GM13977 (cell line): ENCODE measurements at regions not wholly inside any gene's neighbourhood (a gene's known extent, or its start where the extent isn't known, plus 50 kb on each side); places are given as distances from the start of the nearest gene placed in this dataset.
A peak's percentile ranks its signal among the peaks of the same experiment; 100 is the strongest.

Experiments used
- DNase-seq: peaks from one replicate; pipeline ENCODE4 v3.0.0; 2012; ENCODE audit warnings: low spot score
- CTCF ChIP-seq: IDR thresholded peaks from 2 replicates; pipeline ENCODE4 v1.5.1; 2012; ENCODE audit warnings: mild to moderate bottlenecking, control low read depth; ENCODE audit not compliant: insufficient read depth; ENCODE audit errors: extremely low read depth, missing control alignments
- in situ Hi-C: fragments of 300-500 bp; cut with MboI; formaldehyde crosslinking; loops from one replicate; pipeline ENCODE4 v1.12.0; 2022; ENCODE audit warnings: low sequenced_read_pairs, low pct_unique_long_range_greater_than_20kb, mixed read lengths, inconsistent platforms; ENCODE audit not compliant: unreplicated experiment

DNA sequence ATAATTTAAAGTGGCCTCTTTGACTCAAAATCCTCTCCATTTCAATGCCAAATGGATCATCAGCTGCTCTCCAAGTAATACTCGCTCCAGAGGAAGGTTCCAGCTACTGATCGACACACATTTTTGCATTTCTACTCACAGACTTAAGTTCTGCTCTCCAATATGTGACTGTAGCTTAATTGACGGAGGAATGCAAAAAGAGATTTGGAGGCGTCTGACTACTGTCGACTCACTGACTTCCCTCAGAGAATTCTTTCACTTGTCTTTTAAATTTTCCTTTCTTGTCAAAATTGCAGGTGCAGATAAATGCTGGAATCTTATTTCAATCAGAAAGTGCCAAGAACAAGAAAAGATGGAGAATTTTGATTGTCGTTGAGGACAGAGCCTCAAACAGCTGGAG lies 84.1 kb upstream of the PAPOLG start:
- in situ Hi-C loops, result no loop called here
- TF ChIP-seq CTCF, result no peak
- no peak for DNase-seq

DNA sequence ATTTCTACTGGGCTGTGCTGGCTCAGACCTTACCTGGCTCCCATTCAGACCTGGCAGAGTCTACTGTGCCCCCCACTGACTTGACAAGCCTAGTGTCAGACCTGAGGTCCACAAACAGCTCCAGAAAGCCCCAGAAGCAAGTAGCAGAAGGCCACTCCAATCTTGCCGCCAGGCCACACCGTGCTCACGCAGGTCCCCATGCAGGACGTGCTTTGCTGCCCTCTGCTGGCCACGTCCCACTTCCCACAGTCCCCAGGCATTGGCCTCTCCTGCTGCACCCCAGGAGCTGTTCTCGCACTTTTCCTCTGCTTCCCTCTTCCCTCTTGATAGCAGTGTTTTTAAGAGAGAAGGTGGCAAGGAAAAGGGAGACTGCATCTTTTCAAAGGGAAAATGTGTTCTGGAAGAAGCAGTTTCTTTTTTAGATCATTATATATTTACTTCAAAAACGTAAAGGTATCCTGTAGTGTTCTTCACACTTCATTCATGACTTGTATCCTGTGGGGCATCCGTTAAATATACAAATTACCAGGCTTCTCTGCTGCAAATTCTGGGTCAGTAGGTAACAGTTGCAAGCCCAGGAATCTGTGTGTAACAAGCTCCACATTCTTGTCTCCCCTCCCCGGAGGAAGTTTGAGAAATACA lies 81.4 kb upstream of the PAPOLG start:
- peak; percentile 98 for TF ChIP-seq CTCF
- in situ Hi-C loops, result no loop called here
- DNase-seq, result peak; percentile 82

DNA sequence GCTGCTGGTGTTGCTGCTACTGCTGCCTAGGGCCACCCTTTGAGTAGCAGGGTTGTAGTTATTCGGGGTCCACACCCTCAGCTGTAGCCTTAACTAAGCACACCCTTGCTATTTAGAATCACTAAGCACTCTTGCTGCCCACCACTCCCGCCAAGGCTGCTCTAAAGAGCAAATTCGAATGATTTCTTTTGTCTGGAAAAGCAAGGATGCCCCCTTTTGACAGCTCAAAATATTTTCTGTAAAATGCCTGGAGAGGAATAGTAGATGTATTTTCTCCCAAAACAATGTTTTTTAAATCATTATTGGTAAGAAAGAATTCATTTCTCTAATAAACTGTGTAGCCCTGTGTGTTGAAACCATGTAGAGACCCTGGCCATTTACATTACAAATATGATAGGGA lies 80.8 kb upstream of the PAPOLG start:
- in situ Hi-C loops, result no loop called here
- no peak for DNase-seq
- TF ChIP-seq CTCF, result no peak

GRCh38 chr2:60676706-60677330 lies 79.2 kb upstream of the PAPOLG start:
- DNase-seq, result no peak
- in situ Hi-C loops, result no loop called here
- no peak for TF ChIP-seq CTCF

DNA sequence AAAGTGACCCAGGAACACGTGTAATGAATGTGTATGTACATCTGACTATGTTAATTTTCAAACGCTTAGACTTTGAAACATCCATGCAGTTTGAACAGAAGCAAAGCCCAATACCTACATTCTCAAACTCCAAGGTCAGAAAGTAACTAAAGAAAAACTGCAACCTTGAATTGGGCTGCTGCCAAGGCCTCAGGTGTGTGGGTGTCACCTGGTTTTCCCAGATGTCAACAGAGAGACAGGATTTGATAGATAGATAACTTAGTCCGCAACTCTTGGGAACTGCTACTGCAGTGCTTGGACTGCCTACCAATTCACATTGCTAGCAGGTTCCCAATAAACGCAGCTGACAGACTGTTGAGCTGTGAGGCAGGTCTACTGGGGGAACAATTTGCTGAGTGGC lies 78.7 kb upstream of the PAPOLG start:
- DNase-seq, result no peak
- TF ChIP-seq CTCF, result no peak
- in situ Hi-C loops, result no loop called here

DNA sequence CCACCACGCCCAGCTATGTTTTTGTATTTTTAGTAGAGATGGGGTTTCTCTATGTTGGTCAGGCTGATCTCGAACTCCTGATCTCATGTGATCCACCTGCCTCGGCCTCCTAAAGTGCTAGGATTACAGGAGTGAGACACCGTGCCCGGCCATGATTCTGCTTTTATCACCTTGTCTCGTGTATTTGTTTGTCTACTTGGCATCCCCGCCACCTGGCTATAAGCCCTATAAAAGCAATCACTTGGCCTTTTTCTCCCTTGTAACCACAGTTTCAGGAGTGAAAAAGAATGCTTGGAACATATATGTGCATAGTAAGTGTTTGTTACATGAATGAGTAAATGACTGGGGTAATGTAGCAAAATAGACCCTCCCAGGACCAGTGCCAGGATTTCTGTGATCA lies 77.5 kb upstream of the PAPOLG start:
- TF ChIP-seq CTCF, result no peak
- in situ Hi-C loops, result no loop called here
- no peak for DNase-seq
